Astrocyte of the cerebellum (primary cell): ENCODE measurements at regions not wholly inside any gene's neighbourhood (a gene's known extent, or its start where the extent isn't known, plus 50 kb on each side); places are given as distances from the start of the nearest gene placed in this dataset.
A peak's percentile ranks its signal among the peaks of the same experiment; 100 is the strongest.

Experiments used
- DNase-seq: peaks from one replicate; pipeline ENCODE4 v3.0.0-alpha.2; 2011; ENCODE audit warnings: low read depth
- H3K4me3 ChIP-seq: 2 replicates; pipeline ENCODE4 v1.5.1; 2011; ENCODE audit warnings: mild to moderate bottlenecking, low read depth, low read length, moderate library complexity
- CTCF ChIP-seq: IDR thresholded peaks from 2 replicates; pipeline ENCODE4 v1.5.1; 2012; ENCODE audit warnings: low read length, low read depth, moderate library complexity, mild to moderate bottlenecking; ENCODE audit errors: missing control alignments
- in situ Hi-C: cut with HindIII; loops from 2 replicates; pipeline ENCODE4 v1.10.0; 2017; ENCODE audit warnings: low sequenced_read_pairs

GRCh38 chr21:18960306-18960705 is 556.7 kb upstream of the TMPRSS15 start:
- no peak for TF ChIP-seq CTCF
- H3K4me3 ChIP-seq: no peak overlapping the region
- in situ Hi-C loops: no loop called here
- no peak for DNase-seq

DNA sequence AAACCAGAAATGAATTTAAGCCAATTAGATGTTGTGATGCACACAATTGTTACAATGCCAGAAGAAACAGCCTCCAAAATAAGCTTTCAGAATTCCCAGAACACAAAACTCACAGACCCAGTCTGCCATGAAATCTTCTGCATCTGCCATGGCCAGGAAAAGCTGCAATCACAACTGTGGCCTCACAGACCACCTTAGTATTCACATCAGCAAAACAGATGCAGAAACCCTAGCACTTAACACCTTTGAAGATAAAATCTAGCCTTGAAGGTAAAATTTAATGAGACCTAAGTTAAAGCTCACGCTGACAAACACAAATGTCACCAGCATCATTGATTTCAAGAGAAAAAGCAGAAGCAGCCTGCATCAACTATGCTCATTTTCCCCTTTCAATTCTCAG is 566.8 kb upstream of the TMPRSS15 start:
- DNase-seq: no peak
- no peak for TF ChIP-seq CTCF
- no peak overlapping the region for H3K4me3 ChIP-seq
- in situ Hi-C loops: no loop called here

DNA sequence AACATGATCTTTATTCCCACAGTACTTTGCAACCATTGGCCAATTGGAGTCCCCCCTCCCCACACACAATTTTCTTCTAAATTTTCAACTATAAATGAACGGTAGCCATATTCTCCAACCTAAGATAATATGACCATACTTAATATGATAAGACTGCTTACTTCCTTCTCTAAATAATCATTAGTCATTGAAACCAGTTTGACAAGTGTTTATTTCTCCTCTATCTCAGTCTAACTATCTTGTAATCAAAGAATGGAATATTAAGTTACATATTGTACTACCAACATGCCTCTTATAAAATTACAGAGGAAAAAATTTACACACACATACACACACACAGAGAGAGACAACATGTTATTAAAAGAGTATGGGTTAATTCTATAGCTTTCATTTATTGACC is 567.4 kb upstream of the TMPRSS15 start:
- TF ChIP-seq CTCF: no peak
- DNase-seq: no peak
- in situ Hi-C loops: no loop called here
- no peak overlapping the region for H3K4me3 ChIP-seq

DNA sequence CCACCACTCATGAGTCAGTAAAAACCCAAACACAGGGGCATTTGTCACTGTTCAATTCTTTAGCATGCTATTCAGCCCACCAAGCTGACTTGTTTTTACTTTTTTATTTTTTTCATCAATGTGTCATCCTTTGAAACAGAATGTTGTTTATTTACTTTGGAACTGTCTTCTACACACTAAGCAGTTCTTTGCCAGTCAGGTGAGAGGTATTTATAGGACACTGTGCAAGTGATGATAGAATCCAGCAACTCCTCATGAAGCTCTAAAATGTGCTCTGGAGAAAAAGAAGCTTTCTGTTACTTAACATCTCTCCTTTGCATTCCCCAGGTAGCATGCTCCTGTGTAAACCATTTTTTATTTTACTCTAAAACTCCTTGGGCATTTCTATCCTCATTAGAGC is 582.0 kb upstream of the TMPRSS15 start:
- no peak for TF ChIP-seq CTCF
- DNase-seq: no peak
- in situ Hi-C loops: no loop called here
- H3K4me3 ChIP-seq: no peak overlapping the region

- in situ Hi-C loops: no loop called here
- peak; percentile 68 for DNase-seq
- no peak for TF ChIP-seq CTCF
- H3K4me3 ChIP-seq: no peak overlapping the region
These were observed 582.6 kb upstream of the TMPRSS15 start for GRCh38 chr21:18986197-18986596.

- DNase-seq: no peak
- in situ Hi-C loops: no loop called here
- H3K4me3 ChIP-seq: no peak overlapping the region
- no peak for TF ChIP-seq CTCF
These were observed 584.0 kb upstream of the TMPRSS15 start for GRCh38 chr21:18987520-18988026.
